HFFc6 (cell line): ENCODE measurements at regions not wholly inside any gene's neighbourhood (a gene's known extent, or its start where the extent isn't known, plus 50 kb on each side); places are given as distances from the start of the nearest gene placed in this dataset.

Source experiments
- DNase-seq: peaks from one replicate; pipeline ENCODE4 v3.0.0-alpha.2; 2018
- H3K27ac Mint-ChIP-seq: 2 replicates; pipeline ENCODE4 v1.8.0; 2020; ENCODE audit warnings: mild to moderate bottlenecking, mixed read lengths
- H3K27me3 Mint-ChIP-seq: 2 replicates; pipeline ENCODE4 v1.8.0; 2021; ENCODE audit warnings: mild to moderate bottlenecking, moderate library complexity, mixed read lengths; ENCODE audit not compliant: insufficient read depth
- H3K36me3 Mint-ChIP-seq: 2 replicates; pipeline ENCODE4 v1.8.0; 2021; ENCODE audit warnings: low read depth, mixed read lengths
- H3K4me1 Mint-ChIP-seq: 2 replicates; pipeline ENCODE4 v1.8.0; 2020; ENCODE audit warnings: low read depth, mixed read lengths
- H3K4me3 Mint-ChIP-seq: 2 replicates; pipeline ENCODE4 v1.8.0; 2020; ENCODE audit warnings: mild to moderate bottlenecking, moderate library complexity, mixed read lengths
- H3K9me3 Mint-ChIP-seq: 2 replicates; pipeline ENCODE4 v1.8.0; 2020; ENCODE audit warnings: mild to moderate bottlenecking, mixed read lengths
- TF ChIP-seq, protein P1 (sequence below): fragments of 200-600 bp; sonication (generic); IDR thresholded peaks from 2 replicates; pipeline ENCODE4 v1.5.0; 2021; ENCODE audit warnings: antibody characterized with exemption, mild to moderate bottlenecking

DNA sequence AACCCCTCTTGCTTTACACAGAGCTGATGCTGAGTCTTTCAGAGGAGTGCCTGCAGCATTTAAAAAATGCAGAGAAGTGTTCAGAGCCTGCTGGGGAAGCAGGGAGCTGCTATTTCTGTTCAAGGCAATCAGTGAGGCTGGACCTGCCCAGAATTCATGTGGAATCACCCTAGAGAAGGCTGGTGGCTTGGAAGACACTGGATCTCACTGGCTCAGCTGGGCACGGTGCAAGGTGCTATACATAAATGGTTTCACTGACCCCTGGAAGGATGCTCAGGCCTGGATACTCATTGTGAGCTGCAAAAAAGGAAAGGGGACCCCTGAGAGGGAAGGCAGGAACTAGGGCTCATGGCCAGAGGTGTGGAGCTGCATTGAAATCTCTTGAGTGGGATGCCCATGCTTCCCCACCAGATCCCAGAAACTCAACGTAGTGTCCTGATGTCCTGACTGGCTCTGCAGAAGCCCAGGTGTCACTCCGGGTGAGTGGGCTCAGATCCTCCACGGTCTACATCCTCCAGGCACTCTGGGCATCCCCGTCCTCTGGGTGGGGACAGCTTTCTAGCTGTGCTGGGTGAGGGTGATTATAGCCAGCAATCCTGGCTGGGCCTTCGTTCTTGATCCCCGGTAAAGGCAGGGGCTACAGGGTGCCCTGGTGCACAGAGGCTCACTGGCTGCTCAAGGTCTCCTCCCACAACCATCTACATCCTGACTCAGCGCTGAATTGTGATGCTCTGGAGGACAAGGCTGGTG is 77.2 kb upstream of the TNS3 start:
- H3K4me1 Mint-ChIP-seq = peaks cover 41% of the 10 kb centered on the region
- TF ChIP-seq, protein P1, sequence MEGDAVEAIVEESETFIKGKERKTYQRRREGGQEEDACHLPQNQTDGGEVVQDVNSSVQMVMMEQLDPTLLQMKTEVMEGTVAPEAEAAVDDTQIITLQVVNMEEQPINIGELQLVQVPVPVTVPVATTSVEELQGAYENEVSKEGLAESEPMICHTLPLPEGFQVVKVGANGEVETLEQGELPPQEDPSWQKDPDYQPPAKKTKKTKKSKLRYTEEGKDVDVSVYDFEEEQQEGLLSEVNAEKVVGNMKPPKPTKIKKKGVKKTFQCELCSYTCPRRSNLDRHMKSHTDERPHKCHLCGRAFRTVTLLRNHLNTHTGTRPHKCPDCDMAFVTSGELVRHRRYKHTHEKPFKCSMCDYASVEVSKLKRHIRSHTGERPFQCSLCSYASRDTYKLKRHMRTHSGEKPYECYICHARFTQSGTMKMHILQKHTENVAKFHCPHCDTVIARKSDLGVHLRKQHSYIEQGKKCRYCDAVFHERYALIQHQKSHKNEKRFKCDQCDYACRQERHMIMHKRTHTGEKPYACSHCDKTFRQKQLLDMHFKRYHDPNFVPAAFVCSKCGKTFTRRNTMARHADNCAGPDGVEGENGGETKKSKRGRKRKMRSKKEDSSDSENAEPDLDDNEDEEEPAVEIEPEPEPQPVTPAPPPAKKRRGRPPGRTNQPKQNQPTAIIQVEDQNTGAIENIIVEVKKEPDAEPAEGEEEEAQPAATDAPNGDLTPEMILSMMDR = no peak
- no peaks in the 10 kb centered on the region for H3K27me3 Mint-ChIP-seq
- no peaks in the 10 kb centered on the region for H3K36me3 Mint-ChIP-seq
- no peak for DNase-seq
- no peaks in the 10 kb centered on the region for H3K9me3 Mint-ChIP-seq
- H3K4me3 Mint-ChIP-seq = no peak overlapping the region
- H3K27ac Mint-ChIP-seq = no peak overlapping the region

DNA sequence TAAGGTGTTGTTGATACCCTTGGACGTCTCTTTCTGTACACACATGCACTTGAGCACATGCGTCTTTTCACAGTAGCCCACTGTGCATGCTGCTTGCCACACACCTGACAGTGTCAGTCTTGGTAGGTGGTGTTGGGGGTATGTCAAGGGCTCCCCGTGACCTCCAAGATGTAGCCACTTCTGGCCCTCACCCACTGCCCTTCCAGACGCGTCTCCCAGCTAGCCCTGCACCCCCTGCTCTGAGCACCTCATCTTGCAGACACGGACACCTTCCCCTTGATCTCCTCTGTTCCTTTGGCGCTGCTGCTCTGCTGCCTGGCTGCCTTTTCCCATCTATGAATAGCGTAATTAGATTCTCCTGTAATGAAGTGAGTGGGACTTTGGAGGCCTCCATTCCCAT is 75.2 kb upstream of the TNS3 start:
- Mint-ChIP-seq H3K36me3 (no peaks in the 10 kb centered on the region), H3K27ac (no peak overlapping the region), H3K27me3 (no peaks in the 10 kb centered on the region), H3K4me3 (no peak overlapping the region), H3K4me1 (peaks cover 48% of the 10 kb centered on the region), H3K9me3 (no peaks in the 10 kb centered on the region)
- TF ChIP-seq, protein P1 = no peak
- DNase-seq = no peak

DNA sequence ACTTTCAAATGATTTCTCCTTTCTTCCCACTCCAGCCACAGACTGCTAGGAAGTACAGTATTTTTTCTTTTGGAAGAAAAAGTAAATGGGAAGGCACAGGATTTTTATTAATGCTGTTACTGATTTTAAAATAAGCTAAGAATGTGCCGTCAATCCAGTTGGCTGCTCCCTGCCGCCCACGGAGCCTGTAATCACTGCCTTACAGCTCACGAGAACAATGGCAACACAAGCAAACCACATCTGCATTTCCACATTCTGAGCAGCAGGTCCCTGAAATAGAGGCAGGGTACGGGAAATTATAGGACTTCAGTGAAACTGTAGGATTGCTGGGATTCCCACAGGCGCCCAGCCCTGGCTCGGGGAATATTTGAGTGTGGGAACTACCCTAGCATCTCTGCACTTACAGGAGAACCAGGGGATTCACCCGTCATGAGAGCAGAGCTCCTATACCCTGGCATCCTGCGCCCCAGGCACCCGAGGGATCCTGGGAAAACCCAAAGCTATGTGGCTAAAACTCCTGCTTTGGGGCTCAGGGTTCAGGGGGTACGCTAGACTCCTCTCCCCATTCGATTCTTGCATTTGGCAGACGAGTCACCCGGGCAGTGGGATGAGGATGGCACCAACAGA is 72.9 kb upstream of the TNS3 start:
- Mint-ChIP-seq H3K27me3 (no peaks in the 10 kb centered on the region), H3K4me3 (no peak overlapping the region), H3K9me3 (no peaks in the 10 kb centered on the region), H3K27ac (peak overlapping the region; percentile 98; the same call in 1 of the 2 replicates), H3K4me1 (peaks cover 51% of the 10 kb centered on the region), H3K36me3 (no peaks in the 10 kb centered on the region)
- DNase-seq = no peak
- TF ChIP-seq, protein P1 = no peak

DNA sequence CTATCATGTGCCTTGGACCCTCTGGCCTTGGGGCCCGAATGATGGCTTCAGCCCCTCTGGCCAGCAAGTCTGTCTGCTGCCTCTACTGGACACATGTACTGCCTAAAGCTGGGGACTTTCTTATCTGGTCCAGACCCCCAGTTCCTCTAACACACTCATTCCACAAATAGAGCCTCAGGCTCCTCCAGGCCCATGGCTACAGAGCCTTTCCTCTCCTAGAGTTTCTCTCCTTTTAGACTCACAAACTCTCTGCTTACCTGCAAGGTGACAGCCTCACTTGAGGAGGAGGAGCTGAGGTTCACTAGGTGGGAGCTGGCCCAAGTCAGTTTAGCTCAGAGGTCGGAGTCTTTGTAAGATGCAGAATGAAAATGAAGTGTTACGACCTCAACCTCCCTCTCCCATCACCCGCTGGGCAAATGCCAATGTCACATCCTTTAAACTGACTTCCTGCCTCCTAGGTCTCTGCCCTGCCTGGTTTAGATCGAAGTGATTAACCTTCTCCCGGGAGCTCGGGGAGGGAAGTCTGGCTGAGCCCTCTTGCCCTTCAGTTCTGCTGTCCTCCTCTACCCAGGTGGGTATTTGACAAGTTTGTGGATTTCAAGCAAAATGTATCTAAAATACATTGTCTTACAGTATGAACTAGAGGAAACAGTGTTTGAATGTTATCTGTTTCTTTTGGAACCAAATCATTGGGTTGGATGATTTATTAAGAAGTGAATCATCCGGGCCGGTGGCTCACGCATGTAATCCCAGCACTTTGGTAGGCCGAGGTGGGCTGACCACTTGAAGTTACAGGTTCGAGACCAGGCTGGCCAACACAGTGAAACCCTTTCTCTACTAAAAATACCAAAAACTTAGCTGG is 71.9 kb upstream of the TNS3 start:
- DNase-seq = peak; percentile 14
- Mint-ChIP-seq H3K27me3 (no peaks in the 10 kb centered on the region), H3K4me3 (no peak overlapping the region; the same call in 1 of the 2 replicates), H3K36me3 (no peaks in the 10 kb centered on the region), H3K9me3 (no peaks in the 10 kb centered on the region), H3K4me1 (peaks cover 51% of the 10 kb centered on the region), H3K27ac (peak overlapping the region; percentile 98)
- TF ChIP-seq, protein P1 = peak; percentile 3; the same call in 1 of the 2 replicates

DNA sequence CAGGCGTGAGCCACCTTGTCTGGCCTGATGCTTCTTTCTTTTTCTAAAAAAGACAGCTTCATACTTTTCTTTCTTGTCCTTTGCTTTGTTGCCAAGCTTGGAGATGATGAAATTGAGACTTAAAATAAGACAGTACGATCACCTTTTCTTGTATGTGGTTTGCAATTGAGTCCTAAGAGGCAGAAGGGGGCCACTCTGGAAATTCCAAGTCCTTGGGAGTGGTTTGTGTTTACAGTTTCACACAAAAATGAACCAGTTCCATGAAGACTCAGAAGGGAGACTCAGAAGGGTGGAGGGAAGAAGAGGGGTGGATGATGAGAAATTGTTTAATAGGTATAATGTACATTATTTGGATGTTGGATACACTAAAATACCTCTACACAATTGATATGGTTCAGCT is 70.7 kb upstream of the TNS3 start:
- no peaks in the 10 kb centered on the region for H3K36me3 Mint-ChIP-seq
- peaks cover 51% of the 10 kb centered on the region for H3K4me1 Mint-ChIP-seq
- H3K4me3 Mint-ChIP-seq = no peak overlapping the region
- TF ChIP-seq, protein P1 = no peak; the same call in 1 of the 2 replicates
- no peaks in the 10 kb centered on the region for H3K27me3 Mint-ChIP-seq
- H3K9me3 Mint-ChIP-seq = no peaks in the 10 kb centered on the region
- peak overlapping the region; percentile 98 for H3K27ac Mint-ChIP-seq
- DNase-seq = no peak
